SU-DHL-6 (cell line): ENCODE measurements at regions not wholly inside any gene's neighbourhood (a gene's known extent, or its start where the extent isn't known, plus 50 kb on each side); places are given as distances from the start of the nearest gene placed in this dataset.

Source experiments
- H2AFZ ChIP-seq: fragments of 200-600 bp; sonication (generic); 2 replicates; pipeline ENCODE4 v1.6.1; 2014; ENCODE audit warnings: low read depth, mild to moderate bottlenecking, moderate library complexity, mixed read lengths, antibody characterized with exemption, low read length; ENCODE audit not compliant: severe bottlenecking
- H3F3A ChIP-seq: fragments of 200-600 bp; shearing (Covaris generic); 2 replicates; pipeline ENCODE4 v1.6.0; 2016; ENCODE audit warnings: antibody characterized with exemption, mild to moderate bottlenecking; ENCODE audit not compliant: insufficient read depth
- H3K27ac ChIP-seq: fragments of 200-600 bp; sonication (generic); 2 replicates; pipeline ENCODE4 v1.5.1; 2016; ENCODE audit warnings: low read depth, mild to moderate bottlenecking, low read length, moderate library complexity, mixed read lengths
- H3K27me3 ChIP-seq: fragments of 200-600 bp; sonication (generic), shearing (Covaris generic); 2 replicates; pipeline ENCODE4 v1.6.0; 2014; ENCODE audit warnings: mild to moderate bottlenecking, low read length
- H3K36me3 ChIP-seq: fragments of 200-600 bp; sonication (generic); 2 replicates; pipeline ENCODE4 v1.6.1; 2014; ENCODE audit warnings: mild to moderate bottlenecking, low read length, mixed read lengths
- H3K4me2 ChIP-seq: fragments of 300-600, 200-600 bp; shearing (Covaris generic), sonication (generic); 2 replicates; pipeline ENCODE4 v1.6.0; 2014; ENCODE audit warnings: low read length, low read depth, mild to moderate bottlenecking; ENCODE audit not compliant: poor library complexity, severe bottlenecking
- H3K4me3 ChIP-seq: fragments of 200-600 bp; sonication (generic); 2 replicates; pipeline ENCODE4 v1.5.1; 2014; ENCODE audit warnings: antibody characterized with exemption, low read length, mild to moderate bottlenecking, mixed read lengths; ENCODE audit not compliant: insufficient read depth, poor library complexity, severe bottlenecking
- H3K79me2 ChIP-seq: fragments of 200-600 bp; sonication (generic); 2 replicates; pipeline ENCODE4 v1.6.1; 2014; ENCODE audit warnings: mild to moderate bottlenecking, low read length, moderate library complexity; ENCODE audit not compliant: insufficient read depth
- H3K9ac ChIP-seq: fragments of 200-600 bp; sonication (generic); 2 replicates; pipeline ENCODE4 v1.7.0; 2014; ENCODE audit warnings: mild to moderate bottlenecking, low read length
- H3K9me2 ChIP-seq: fragments of 200-600 bp; sonication (generic); replicated peaks from 2 replicates; pipeline ENCODE4 v1.6.1; 2014; ENCODE audit warnings: low read length; ENCODE audit not compliant: insufficient read depth
- H3K9me3 ChIP-seq: fragments of 200-600 bp; sonication (generic); 2 replicates; pipeline ENCODE4 v1.6.1; 2014; ENCODE audit warnings: low read length, mixed read lengths; ENCODE audit not compliant: insufficient read depth
- H4K20me1 ChIP-seq: fragments of 200-600 bp; sonication (generic); 2 replicates; pipeline ENCODE4 v1.6.1; 2014; ENCODE audit warnings: low read depth, mild to moderate bottlenecking, antibody characterized with exemption, low read length, moderate library complexity, mixed read lengths
- CTCF ChIP-seq: fragments of 200-600 bp; sonication (generic); IDR thresholded peaks from one replicate; pipeline ENCODE4 v1.5.1; 2017; ENCODE audit warnings: antibody characterized with exemption, mild to moderate bottlenecking, low read length, moderate library complexity; ENCODE audit not compliant: insufficient read depth, poor library complexity, severe bottlenecking
- EZH2phosphoT487 ChIP-seq: fragments of 200-600 bp; sonication (generic), shearing (Covaris generic); conservative IDR thresholded peaks from 2 replicates; pipeline ENCODE4 v1.6.1; 2018; ENCODE audit warnings: mild to moderate bottlenecking, antibody characterized with exemption, low read length, moderate library complexity, mixed read lengths

GRCh38 chr17:33914125-33914524 lies 341.0 kb upstream of the CCL2 start:
- no peaks in the 10 kb centered on the region for H4K20me1 ChIP-seq
- H3K4me2 ChIP-seq = no peak overlapping the region
- no peak overlapping the region for H3K4me3 ChIP-seq
- H3K27ac ChIP-seq = no peak overlapping the region
- no peaks in the 10 kb centered on the region for H3K9me3 ChIP-seq
- H3K27me3 ChIP-seq = no peaks in the 10 kb centered on the region
- TF ChIP-seq CTCF = no peak
- TF ChIP-seq EZH2phosphoT487 = no peak
- H3K36me3 ChIP-seq = no peaks in the 10 kb centered on the region
- no peak overlapping the region for H3K9ac ChIP-seq
- no peaks in the 10 kb centered on the region for H3F3A ChIP-seq
- no peaks in the 10 kb centered on the region for H3K79me2 ChIP-seq
- H2AFZ ChIP-seq = no peak overlapping the region
- H3K9me2 ChIP-seq = no peaks in the 10 kb centered on the region

GRCh38 chr17:33922971-33923370 lies 332.1 kb upstream of the CCL2 start:
- Histone ChIP-seq H3K9me3 (no peaks in the 10 kb centered on the region), H3K36me3 (no peaks in the 10 kb centered on the region), H3K4me3 (no peak overlapping the region), H3K79me2 (no peaks in the 10 kb centered on the region), H3K4me2 (no peak overlapping the region), H3F3A (no peaks in the 10 kb centered on the region), H3K27me3 (no peaks in the 10 kb centered on the region), H3K9me2 (no peaks in the 10 kb centered on the region), H3K9ac (no peak overlapping the region), H3K27ac (no peak overlapping the region), H2AFZ (no peak overlapping the region), H4K20me1 (no peaks in the 10 kb centered on the region)
- TF ChIP-seq CTCF (no peak), EZH2phosphoT487 (no peak)

- TF ChIP-seq CTCF (no peak), EZH2phosphoT487 (no peak)
- Histone ChIP-seq H3K27ac (no peak overlapping the region), H4K20me1 (no peaks in the 10 kb centered on the region), H2AFZ (no peak overlapping the region), H3F3A (no peaks in the 10 kb centered on the region), H3K4me3 (no peak overlapping the region), H3K4me2 (no peak overlapping the region), H3K27me3 (no peaks in the 10 kb centered on the region), H3K9me2 (no peaks in the 10 kb centered on the region), H3K9me3 (no peaks in the 10 kb centered on the region), H3K36me3 (no peaks in the 10 kb centered on the region), H3K79me2 (no peaks in the 10 kb centered on the region), H3K9ac (no peak overlapping the region)
Observed at GRCh38 chr17:33924104-33924503, 331.0 kb upstream of the CCL2 start.

- no peak for TF ChIP-seq CTCF
- no peak for TF ChIP-seq EZH2phosphoT487
- Histone ChIP-seq H2AFZ (no peak overlapping the region), H3F3A (no peaks in the 10 kb centered on the region), H3K9ac (no peak overlapping the region), H3K9me2 (no peaks in the 10 kb centered on the region), H3K4me3 (no peak overlapping the region), H3K79me2 (no peaks in the 10 kb centered on the region), H4K20me1 (no peaks in the 10 kb centered on the region), H3K4me2 (no peak overlapping the region), H3K27ac (no peak overlapping the region), H3K27me3 (no peaks in the 10 kb centered on the region), H3K36me3 (no peaks in the 10 kb centered on the region), H3K9me3 (no peaks in the 10 kb centered on the region)
Observed at GRCh38 chr17:33925649-33926048, 329.4 kb upstream of the CCL2 start.
